SK-N-SH treated with all-trans-retinoic acid at 6 μM for 48 hours (cell line): ENCODE measurements at regions not wholly inside any gene's neighbourhood (a gene's known extent, or its start where the extent isn't known, plus 50 kb on each side); places are given as distances from the start of the nearest gene placed in this dataset.

ENCODE experiments used
- ATAC-seq: fragments of 200-7000 bp; cut with Tn5 transposase; 3 replicates; pipeline ENCODE4 v1.9.1; 2020; ENCODE audit warnings: mild to moderate bottlenecking, moderate library complexity
- ARNTL ChIP-seq: fragments of 450-650 bp; formaldehyde crosslinking; IDR thresholded peaks from 2 replicates; pipeline ENCODE4 v1.5.0; 2020; ENCODE audit warnings: low read depth, mild to moderate bottlenecking, moderate library complexity, borderline replicate concordance
- BACH2 ChIP-seq: fragments of 250-450 bp; sonication (Bioruptor Pico); IDR thresholded peaks from 2 replicates; pipeline ENCODE4 v1.9.0; 2021; ENCODE audit warnings: mild to moderate bottlenecking, borderline replicate concordance
- CSDC2 ChIP-seq: fragments of 250-450 bp; sonication (Bioruptor Pico); IDR thresholded peaks from 2 replicates; pipeline ENCODE4 v1.5.0; 2020; ENCODE audit warnings: mild to moderate bottlenecking, moderate library complexity
- ESRRG ChIP-seq: fragments of 250-450 bp; sonication (Bioruptor Pico); IDR thresholded peaks from 2 replicates; pipeline ENCODE4 v1.6.1; 2021; ENCODE audit warnings: mild to moderate bottlenecking
- ISL1 ChIP-seq: fragments of 250-450 bp; sonication (Bioruptor Pico); IDR thresholded peaks from 2 replicates; pipeline ENCODE4 v2.1.2; 2022; ENCODE audit warnings: mild to moderate bottlenecking, moderate library complexity
- OSR1 ChIP-seq: fragments of 250-450 bp; sonication (Bioruptor Pico); IDR thresholded peaks from 2 replicates; pipeline ENCODE4 v1.8.0; 2022; ENCODE audit warnings: moderate library complexity, mild to moderate bottlenecking, inconsistent platforms
- PPARA ChIP-seq: fragments of 250-450 bp; sonication (Bioruptor Pico); IDR thresholded peaks from 2 replicates; pipeline ENCODE4 v1.5.0; 2020; ENCODE audit warnings: mild to moderate bottlenecking, borderline replicate concordance
- RARB ChIP-seq: fragments of 250-450 bp; sonication (Bioruptor Pico); IDR thresholded peaks from 2 replicates; pipeline ENCODE4 v1.8.0; 2021; ENCODE audit warnings: mild to moderate bottlenecking, moderate library complexity
- SNAI2 ChIP-seq: fragments of 250-450 bp; sonication (Bioruptor Pico); IDR thresholded peaks from 2 replicates; pipeline ENCODE4 v1.5.0; 2020; ENCODE audit warnings: mild to moderate bottlenecking, moderate library complexity
- TCF4 ChIP-seq: fragments of 250-450 bp; sonication (Bioruptor Pico); IDR thresholded peaks from 2 replicates; pipeline ENCODE4 v1.8.0; 2021; ENCODE audit warnings: mild to moderate bottlenecking, moderate library complexity, borderline replicate concordance
- TOX ChIP-seq: fragments of 250-450 bp; sonication (Bioruptor Pico); IDR thresholded peaks from 2 replicates; pipeline ENCODE4 v1.8.0; 2021; ENCODE audit warnings: mild to moderate bottlenecking, moderate library complexity, borderline replicate concordance
- ZFP3 ChIP-seq: fragments of 250-450 bp; sonication (Bioruptor Pico); IDR thresholded peaks from 2 replicates; pipeline ENCODE4 v1.5.0; 2020; ENCODE audit warnings: mild to moderate bottlenecking, moderate library complexity
- ZFP30 ChIP-seq: fragments of 450-650 bp; formaldehyde crosslinking; IDR thresholded peaks from 2 replicates; pipeline ENCODE4 v1.5.0; 2022; ENCODE audit warnings: mild to moderate bottlenecking, moderate library complexity
- ZNF565 ChIP-seq: fragments of 450-650 bp; formaldehyde crosslinking; conservative IDR thresholded peaks from 2 replicates; pipeline ENCODE4 v1.5.0; 2020; ENCODE audit warnings: low read depth, mild to moderate bottlenecking, moderate library complexity
- ZNF70 ChIP-seq: fragments of 450-650 bp; formaldehyde crosslinking; IDR thresholded peaks from 2 replicates; pipeline ENCODE4 v1.5.0; 2020; ENCODE audit warnings: mild to moderate bottlenecking, moderate library complexity
- TF ChIP-seq, protein P1 (sequence below): fragments of 250-450 bp; sonication (Bioruptor Pico); IDR thresholded peaks from 2 replicates; pipeline ENCODE4 v1.5.1; 2020; ENCODE audit warnings: low read depth, mild to moderate bottlenecking, moderate library complexity
- TF ChIP-seq, protein P2 (sequence below): fragments of 250-450 bp; sonication (Bioruptor Pico); IDR thresholded peaks from 2 replicates; pipeline ENCODE4 v1.8.0; 2021; ENCODE audit warnings: low read depth, mild to moderate bottlenecking, moderate library complexity, borderline replicate concordance
- TF ChIP-seq, protein P3 (sequence below): fragments of 250-450 bp; sonication (Bioruptor Pico); IDR thresholded peaks from 2 replicates; pipeline ENCODE4 v1.5.0; 2020; ENCODE audit warnings: mild to moderate bottlenecking, moderate library complexity
- TF ChIP-seq, protein P4 (sequence below): fragments of 250-450 bp; sonication (Bioruptor Pico); IDR thresholded peaks from 2 replicates; pipeline ENCODE4 v1.5.1; 2021; ENCODE audit warnings: mild to moderate bottlenecking, moderate library complexity
- TF ChIP-seq, protein P5 (sequence below): fragments of 250-450 bp; sonication (Bioruptor Pico); IDR thresholded peaks from 2 replicates; pipeline ENCODE4 v1.8.0; 2020; ENCODE audit warnings: mild to moderate bottlenecking, moderate library complexity, borderline replicate concordance

DNA sequence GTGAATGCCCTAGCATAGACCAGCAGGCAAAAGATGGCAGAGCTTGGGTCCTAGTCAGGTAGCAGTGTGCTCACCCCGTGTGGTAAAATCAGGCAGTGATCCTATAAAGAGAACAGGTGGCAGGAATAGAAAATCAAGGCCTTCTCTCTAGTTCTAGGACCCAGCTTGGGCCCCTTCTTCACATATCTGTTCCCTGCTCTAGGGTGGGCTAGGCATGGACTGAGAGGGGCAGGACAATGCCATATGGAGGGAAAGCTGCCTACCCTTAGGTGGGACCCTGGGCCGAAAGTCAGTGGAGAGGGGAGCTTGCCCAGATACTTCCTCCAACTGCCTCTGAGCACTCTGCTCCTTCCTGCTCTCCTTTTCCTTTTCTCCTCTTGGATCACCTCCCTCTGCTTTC, 117.4 kb upstream of the NALF2 start:
- no peak for TF ChIP-seq CSDC2 (CRISPR knock-in tag)
- no peak for TF ChIP-seq TCF4 (CRISPR knock-in tag)
- no peak for TF ChIP-seq OSR1 (CRISPR knock-in tag)
- TF ChIP-seq, protein P1, sequence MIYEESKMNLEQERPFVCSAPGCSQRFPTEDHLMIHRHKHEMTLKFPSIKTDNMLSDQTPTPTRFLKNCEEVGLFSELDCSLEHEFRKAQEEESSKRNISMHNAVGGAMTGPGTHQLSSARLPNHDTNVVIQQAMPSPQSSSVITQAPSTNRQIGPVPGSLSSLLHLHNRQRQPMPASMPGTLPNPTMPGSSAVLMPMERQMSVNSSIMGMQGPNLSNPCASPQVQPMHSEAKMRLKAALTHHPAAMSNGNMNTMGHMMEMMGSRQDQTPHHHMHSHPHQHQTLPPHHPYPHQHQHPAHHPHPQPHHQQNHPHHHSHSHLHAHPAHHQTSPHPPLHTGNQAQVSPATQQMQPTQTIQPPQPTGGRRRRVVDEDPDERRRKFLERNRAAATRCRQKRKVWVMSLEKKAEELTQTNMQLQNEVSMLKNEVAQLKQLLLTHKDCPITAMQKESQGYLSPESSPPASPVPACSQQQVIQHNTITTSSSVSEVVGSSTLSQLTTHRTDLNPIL (CRISPR knock-in tag) = no peak
- TF ChIP-seq TOX (CRISPR knock-in tag) = no peak
- TF ChIP-seq PPARA (CRISPR knock-in tag) = no peak
- TF ChIP-seq, protein P2, sequence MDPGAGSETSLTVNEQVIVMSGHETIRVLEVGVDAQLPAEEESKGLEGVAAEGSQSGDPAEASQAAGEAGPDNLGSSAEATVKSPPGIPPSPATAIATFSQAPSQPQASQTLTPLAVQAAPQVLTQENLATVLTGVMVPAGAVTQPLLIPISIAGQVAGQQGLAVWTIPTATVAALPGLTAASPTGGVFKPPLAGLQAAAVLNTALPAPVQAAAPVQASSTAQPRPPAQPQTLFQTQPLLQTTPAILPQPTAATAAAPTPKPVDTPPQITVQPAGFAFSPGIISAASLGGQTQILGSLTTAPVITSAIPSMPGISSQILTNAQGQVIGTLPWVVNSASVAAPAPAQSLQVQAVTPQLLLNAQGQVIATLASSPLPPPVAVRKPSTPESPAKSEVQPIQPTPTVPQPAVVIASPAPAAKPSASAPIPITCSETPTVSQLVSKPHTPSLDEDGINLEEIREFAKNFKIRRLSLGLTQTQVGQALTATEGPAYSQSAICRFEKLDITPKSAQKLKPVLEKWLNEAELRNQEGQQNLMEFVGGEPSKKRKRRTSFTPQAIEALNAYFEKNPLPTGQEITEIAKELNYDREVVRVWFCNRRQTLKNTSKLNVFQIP = no peak
- no peak for TF ChIP-seq BACH2
- TF ChIP-seq, protein P3, sequence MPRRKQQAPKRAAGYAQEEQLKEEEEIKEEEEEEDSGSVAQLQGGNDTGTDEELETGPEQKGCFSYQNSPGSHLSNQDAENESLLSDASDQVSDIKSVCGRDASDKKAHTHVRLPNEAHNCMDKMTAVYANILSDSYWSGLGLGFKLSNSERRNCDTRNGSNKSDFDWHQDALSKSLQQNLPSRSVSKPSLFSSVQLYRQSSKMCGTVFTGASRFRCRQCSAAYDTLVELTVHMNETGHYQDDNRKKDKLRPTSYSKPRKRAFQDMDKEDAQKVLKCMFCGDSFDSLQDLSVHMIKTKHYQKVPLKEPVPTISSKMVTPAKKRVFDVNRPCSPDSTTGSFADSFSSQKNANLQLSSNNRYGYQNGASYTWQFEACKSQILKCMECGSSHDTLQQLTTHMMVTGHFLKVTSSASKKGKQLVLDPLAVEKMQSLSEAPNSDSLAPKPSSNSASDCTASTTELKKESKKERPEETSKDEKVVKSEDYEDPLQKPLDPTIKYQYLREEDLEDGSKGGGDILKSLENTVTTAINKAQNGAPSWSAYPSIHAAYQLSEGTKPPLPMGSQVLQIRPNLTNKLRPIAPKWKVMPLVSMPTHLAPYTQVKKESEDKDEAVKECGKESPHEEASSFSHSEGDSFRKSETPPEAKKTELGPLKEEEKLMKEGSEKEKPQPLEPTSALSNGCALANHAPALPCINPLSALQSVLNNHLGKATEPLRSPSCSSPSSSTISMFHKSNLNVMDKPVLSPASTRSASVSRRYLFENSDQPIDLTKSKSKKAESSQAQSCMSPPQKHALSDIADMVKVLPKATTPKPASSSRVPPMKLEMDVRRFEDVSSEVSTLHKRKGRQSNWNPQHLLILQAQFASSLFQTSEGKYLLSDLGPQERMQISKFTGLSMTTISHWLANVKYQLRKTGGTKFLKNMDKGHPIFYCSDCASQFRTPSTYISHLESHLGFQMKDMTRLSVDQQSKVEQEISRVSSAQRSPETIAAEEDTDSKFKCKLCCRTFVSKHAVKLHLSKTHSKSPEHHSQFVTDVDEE = no peak
- TF ChIP-seq ZNF70 = no peak
- no peak for TF ChIP-seq SNAI2
- no peak for TF ChIP-seq ESRRG (CRISPR knock-in tag)
- no peak for TF ChIP-seq RARB (CRISPR knock-in tag)
- no peak for TF ChIP-seq ZNF565 (CRISPR knock-in tag)
- no peak for TF ChIP-seq ISL1 (CRISPR knock-in tag)
- no peak for TF ChIP-seq ARNTL (CRISPR knock-in tag)
- no peak for TF ChIP-seq ZFP3
- TF ChIP-seq ZFP30 (CRISPR knock-in tag) = no peak
- no peak for ATAC-seq

DNA sequence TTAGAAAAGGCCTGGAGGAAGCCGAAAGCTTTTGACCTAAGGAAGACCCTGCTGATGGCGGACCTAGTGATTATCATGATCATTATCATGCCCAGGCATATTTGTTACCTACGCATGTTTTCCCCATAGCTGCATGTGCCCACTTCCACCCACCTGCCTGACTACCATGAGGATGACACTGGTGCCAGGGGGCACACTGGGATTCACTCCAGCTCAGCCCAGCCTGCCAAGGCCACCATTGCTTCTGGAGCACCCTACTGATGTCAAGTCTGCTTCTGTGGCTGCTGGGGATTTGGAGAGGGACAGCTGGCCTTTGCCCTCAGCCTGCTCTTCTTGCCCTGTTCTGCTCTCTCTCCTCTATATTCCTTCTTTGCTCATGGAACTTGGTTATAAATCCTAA, 124.7 kb upstream of the NALF2 start:
- no peak for ATAC-seq
- no peak for TF ChIP-seq TOX (CRISPR knock-in tag)
- no peak for TF ChIP-seq ZNF70
- TF ChIP-seq ESRRG (CRISPR knock-in tag) = no peak
- TF ChIP-seq, protein P4, sequence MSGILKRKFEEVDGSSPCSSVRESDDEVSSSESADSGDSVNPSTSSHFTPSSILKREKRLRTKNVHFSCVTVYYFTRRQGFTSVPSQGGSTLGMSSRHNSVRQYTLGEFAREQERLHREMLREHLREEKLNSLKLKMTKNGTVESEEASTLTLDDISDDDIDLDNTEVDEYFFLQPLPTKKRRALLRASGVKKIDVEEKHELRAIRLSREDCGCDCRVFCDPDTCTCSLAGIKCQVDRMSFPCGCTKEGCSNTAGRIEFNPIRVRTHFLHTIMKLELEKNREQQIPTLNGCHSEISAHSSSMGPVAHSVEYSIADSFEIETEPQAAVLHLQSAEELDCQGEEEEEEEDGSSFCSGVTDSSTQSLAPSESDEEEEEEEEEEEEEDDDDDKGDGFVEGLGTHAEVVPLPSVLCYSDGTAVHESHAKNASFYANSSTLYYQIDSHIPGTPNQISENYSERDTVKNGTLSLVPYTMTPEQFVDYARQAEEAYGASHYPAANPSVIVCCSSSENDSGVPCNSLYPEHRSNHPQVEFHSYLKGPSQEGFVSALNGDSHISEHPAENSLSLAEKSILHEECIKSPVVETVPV (CRISPR knock-in tag) = no peak
- no peak for TF ChIP-seq BACH2
- no peak for TF ChIP-seq SNAI2
- TF ChIP-seq, protein P5, sequence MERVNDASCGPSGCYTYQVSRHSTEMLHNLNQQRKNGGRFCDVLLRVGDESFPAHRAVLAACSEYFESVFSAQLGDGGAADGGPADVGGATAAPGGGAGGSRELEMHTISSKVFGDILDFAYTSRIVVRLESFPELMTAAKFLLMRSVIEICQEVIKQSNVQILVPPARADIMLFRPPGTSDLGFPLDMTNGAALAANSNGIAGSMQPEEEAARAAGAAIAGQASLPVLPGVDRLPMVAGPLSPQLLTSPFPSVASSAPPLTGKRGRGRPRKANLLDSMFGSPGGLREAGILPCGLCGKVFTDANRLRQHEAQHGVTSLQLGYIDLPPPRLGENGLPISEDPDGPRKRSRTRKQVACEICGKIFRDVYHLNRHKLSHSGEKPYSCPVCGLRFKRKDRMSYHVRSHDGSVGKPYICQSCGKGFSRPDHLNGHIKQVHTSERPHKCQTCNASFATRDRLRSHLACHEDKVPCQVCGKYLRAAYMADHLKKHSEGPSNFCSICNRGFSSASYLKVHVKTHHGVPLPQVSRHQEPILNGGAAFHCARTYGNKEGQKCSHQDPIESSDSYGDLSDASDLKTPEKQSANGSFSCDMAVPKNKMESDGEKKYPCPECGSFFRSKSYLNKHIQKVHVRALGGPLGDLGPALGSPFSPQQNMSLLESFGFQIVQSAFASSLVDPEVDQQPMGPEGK = no peak
- TF ChIP-seq PPARA (CRISPR knock-in tag) = no peak
- TF ChIP-seq, protein P3 = no peak
